ENCODE measurements at regions not wholly inside any gene's neighbourhood (a gene's known extent, or its start where the extent isn't known, plus 50 kb on each side); places are given as distances from the start of the nearest gene placed in this dataset.

GRCh38 chr10:110446954-110447608, 50.6 kb upstream of the DUSP5 start:
- TF ChIP-seq CTCF (IDR thresholded peaks at IDR 0.05) = no peak
- TF ChIP-seq POLR2A (IDR thresholded peaks at IDR 0.05) = no peak
